Lung microvascular endothelial cell (primary cell): ENCODE measurements at regions not wholly inside any gene's neighbourhood (a gene's known extent, or its start where the extent isn't known, plus 50 kb on each side); places are given as distances from the start of the nearest gene placed in this dataset.
A peak's percentile ranks its signal among the peaks of the same experiment; 100 is the strongest.

Experiments
- DNase-seq, 2 donors: peaks; one replicate each; pipeline versions ENCODE4 v3.0.0 to v3.0.0-alpha.2; 2010; ENCODE audit warnings: low read depth in 2 of 2

DNA sequence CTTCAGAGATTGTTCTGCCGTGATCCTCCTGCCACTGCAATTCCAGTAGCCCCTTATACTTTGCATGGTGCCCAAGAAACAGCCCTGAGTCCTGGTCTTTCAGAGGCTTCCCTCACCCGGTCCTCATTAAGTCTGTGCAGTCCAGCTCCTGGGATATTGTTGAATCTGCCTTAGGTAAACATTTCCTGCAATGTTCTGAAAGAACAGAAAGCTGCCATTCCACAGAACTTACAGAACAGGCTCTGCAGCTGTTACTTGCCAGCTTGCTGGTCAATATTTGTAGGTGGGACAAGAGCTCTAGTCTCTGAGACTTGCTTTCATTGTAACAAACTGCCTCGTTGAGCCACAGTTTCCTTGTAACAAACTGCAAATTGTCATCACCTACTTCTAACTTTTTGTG is 115.0 kb upstream of the KIF5B start:
- no peak for DNase-seq

DNA sequence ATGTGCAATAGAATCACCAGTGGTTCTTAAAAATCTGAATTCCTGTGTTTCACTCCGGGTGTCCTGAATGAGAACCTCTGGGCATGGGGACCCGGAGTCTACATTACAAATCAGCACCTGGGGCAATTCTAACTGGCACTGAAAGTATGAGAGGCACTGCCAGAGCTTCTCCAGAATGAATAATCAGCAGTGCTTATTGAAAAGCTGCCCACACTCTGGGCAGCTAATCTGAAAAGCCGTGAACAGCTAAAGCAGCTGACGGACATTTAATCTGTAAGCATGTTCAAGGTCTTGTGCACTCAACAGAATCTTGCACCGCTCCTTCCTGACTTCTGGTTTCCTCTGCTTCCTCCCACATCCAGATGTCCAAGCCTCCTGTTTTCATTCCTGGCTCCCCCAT is 113.3 kb upstream of the KIF5B start:
- peak in 1 of 2 donors; percentile 17 for DNase-seq

DNA sequence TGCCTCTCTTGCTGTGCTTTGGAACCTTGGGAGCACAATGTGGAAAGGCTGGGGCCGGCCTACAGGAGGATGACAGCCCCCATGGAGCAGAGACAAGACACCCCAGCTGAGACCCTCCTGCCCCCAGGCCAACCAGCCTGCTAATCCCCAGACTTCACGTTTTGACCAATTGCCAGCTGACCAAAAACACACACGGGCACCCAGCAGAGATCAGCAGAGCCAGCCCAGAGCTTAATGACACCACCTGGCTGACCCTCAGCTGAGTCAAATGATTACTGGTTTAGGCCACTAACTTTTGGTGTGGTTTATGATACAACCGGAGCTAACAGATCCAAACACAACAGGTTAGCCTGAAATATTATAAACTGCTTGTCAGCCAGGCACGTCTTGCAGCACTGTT is 111.2 kb upstream of the KIF5B start:
- DNase-seq: no peak

DNA sequence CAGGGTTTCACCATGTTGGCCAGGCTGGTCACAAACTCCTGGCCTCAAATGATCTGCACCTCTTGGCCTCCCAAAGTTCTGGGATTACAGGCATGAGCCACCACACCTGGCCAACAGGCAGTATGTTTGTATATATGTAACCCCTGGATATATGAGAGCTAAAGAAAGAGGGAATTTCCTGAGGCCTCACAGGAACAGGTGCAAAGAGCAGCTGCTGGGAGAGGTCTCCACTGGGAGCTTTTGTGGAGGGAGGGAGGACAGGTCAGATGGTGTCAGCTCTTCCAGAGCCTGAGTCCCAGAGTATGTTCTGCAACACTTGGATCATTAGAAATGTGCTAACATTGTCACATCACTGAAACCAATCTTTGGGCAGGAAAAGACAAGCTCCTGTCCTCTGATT is 110.1 kb upstream of the KIF5B start:
- DNase-seq: no peak

DNA sequence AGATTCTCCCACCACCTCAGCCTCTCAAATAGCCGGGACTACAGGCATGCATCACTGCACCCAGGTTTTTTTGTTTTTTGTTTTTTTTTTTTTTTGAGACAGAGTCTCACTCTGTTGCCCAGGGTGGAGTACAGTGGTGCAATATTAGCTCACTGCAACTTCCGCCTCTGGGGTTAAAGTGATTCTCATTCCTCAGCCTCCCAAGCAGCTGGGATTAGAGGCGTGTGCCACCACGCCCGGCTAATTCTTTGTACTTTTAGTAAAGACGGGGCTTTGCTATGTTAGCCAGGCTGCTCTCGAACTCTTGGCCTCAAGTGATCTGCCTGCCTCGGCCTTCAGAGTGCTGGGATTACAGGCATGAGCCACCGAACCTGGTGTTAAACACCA is 107.5 kb upstream of the KIF5B start:
- DNase-seq: no peak

DNA sequence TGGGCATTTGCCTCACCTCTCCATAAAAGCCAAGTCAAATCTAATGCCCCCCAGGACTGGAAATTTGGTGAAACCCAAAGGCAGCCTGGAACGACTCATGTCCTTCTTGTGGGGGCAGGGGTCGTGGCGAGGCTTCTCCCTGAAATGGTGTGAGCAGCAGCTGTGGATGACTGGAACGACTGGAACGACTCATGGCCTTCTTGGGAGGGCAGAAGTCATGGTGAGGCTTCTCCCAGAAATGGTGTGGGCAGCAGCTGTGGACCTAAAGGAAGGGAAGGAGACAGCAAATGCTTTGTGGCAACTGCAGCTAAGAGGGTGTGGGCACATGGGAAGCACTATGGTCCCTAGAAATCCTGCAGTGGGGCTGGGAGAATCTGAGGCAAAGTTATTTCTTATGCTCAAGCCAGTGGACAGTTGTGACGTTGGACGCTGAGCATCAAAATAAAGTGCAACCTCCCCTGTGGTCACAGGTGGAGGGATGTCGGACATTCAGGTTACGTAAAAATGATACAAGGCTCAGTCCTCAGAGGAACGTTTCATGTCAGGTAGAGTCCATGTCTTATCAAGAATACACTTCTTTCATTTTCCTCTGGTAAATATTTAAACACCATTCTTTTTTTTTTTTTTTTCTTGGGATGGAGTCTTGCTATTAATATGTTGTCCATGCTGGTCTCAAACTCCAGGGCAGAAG is 107.0 kb upstream of the KIF5B start:
- no peak for DNase-seq

DNA sequence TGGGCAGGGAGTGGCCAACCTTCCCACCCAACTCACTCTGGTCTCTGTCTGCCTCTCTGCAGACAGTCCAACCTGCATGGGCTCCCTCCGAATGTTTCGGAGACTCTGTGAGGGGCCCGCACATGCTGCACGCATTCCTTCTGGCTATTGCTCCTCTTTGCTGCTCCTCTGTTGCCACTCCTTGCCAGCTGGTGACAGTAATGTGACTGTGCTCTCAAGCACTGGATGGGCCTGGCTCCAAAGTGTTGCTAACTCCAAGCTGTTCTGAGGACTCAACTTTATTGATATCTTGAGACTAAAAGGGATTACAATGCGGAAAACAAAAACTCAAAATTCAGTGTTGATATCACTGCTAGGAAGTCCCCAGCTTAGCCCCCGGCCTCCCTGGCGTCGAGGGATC is 105.4 kb upstream of the KIF5B start:
- DNase-seq: no peak

DNA sequence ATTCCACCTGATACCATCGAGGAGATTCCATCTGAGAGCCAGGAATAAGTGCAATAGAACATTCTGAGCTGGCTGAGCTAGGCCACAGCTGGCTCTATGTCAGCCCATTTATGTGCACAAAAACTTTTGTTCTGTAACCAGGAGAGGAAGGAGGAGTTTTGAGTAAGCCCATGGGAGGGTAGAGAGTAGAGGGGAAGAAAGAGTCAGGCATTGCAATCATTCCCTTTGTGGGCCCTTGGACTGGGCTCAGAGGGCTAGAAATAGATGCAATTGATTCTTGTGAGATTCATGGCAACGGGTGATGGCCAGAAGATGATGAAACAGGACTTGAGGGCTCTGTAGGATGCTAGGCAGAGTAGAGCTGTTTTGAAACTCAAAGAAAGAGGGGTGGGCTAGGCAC is 104.6 kb upstream of the KIF5B start:
- no peak for DNase-seq

DNA sequence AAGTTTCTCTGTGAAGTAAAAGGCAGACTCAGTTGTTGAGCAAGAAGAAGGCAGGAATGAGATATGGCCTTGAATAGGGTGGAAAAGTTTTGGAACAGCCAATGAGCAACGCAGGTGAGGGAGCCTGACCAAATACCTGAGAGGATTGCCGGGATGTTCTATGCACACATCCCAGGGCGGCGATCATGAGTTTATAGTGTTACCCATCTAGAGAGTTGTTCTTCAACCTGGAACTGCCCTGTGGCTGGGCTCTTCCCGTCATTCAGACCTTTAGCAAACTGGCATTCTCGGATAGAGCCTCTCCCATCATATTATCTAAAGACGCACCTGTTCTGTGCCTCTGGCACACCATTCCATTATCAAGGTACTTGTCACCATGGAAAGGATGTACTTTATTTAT is 103.0 kb upstream of the KIF5B start:
- no peak for DNase-seq

DNA sequence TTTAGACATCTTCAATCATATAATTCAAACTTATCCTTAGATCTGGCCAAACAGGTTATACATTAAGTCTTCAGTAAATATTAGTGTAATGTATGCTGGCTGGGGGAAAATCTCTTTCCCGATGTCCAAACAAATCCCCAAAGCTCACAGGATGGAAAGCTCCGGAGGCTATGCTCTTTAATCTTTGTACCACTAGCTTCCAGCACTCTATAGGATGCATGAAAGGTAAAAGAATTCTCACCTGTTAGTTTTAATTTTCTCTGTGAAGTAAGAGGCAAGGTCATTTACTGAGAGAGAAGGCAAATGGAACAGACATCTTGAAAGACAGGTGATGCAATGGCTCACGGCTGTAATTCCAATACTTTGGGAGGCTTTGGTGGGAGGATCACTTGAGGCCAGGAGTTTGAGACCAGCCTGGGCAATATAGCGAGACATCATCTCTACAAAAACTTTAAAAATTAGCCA is 99.8 kb upstream of the KIF5B start:
- no peak for DNase-seq

DNA sequence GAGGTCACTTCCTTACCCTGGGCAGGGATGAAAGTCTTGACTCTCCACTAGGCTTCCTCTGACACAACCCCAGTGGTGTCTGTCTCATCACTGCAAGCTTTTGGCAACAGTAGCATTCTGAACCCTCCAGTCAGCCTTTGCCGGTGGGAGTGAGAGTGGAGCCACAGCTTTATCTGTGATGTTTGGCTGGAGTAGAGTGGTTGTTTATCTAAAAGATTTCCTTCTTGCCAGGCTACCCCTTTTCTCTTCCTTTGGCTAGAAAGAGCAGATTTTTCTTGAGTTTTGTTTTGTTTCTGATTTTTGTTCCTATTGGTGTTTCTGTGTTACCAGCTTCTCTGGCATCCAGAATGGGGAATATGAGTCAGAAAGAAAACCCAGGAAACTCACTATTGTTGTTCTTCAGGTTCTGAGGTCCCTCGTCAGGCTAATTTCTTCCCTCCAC is 98.9 kb upstream of the KIF5B start:
- DNase-seq: peak; percentile 34 to 55

DNA sequence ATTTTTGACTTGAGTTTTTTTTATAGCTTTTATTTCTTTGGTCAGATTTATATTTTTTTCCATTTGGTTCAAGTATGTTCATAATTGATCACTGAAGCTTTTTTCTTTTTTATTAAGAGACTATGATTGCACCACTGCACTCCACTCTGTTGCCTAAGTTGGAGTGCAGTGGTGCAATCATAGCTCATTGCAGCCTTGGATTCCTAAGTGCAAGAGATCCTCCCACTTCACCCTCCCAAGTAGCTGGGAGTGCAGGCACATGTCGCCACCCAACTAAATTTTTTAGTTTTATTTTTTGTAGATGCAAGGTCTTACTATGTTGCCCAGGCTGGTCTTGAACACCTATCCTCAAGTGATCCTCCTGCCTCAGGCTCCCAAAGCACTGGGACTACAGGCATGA is 97.7 kb upstream of the KIF5B start:
- no peak for DNase-seq

DNA sequence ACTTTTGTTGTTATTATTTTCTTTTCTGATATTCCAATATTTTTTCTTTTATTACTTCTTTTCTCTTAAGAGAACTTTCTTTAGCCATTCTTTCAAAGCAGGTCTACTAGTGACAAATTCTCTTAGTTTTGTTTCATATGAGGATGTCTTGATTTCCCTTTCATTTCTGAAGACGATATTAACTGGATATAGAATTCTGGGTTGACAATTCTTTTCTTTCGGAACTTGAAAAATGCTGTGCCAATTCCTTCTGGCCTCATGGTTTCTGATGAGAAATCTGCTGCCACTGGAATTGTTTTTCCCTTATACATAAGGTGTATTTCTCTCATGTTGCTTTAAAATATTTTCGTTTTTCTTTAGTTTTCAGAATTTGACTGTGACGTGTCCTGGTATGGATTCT is 97.0 kb upstream of the KIF5B start:
- no peak for DNase-seq

DNA sequence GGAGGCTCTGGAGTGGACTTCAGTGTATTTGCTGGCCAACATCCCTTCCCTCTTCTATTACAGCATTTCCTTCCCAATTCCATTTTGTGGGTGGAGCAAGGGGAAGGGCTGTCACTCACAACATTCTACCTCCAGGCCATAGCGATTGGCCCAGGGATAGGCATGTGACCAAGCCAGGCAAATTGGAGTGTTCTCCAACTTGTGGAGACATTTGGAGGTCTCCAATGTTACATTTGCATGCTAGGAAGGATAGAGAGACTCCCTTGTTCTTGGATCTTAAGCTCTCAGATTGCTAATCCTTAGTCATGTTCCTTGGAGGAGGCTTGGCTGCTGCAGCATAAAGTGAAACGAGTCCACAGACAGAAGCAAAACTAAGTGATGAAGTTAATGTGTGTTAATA is 95.6 kb upstream of the KIF5B start:
- DNase-seq: no peak

DNA sequence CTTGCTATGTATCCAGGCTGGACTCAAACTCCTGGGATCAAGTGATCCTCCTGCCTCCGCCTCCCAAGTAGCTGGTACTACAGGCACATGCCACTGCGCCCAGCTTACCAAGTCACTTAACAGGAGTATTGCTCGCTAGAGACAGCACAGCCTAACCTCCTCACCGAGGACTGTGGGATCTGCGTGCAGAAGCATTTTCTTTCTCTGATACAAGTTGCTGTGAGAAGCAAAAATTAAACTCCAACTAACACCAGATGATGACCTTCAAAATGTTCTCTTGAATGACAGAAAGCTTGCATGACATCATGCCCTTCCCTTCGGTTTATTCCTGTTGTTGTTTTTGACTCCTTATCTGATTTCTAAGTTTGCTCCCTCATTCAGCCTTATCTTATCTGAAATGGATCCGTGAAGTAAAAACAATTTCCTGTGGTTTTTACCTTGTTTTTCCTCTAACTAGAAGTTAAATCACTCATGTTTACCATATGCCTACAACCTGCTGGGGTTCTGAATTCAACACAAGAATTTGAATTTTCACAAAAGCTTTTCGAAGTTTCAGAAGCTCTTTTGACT is 94.4 kb upstream of the KIF5B start:
- no peak for DNase-seq

DNA sequence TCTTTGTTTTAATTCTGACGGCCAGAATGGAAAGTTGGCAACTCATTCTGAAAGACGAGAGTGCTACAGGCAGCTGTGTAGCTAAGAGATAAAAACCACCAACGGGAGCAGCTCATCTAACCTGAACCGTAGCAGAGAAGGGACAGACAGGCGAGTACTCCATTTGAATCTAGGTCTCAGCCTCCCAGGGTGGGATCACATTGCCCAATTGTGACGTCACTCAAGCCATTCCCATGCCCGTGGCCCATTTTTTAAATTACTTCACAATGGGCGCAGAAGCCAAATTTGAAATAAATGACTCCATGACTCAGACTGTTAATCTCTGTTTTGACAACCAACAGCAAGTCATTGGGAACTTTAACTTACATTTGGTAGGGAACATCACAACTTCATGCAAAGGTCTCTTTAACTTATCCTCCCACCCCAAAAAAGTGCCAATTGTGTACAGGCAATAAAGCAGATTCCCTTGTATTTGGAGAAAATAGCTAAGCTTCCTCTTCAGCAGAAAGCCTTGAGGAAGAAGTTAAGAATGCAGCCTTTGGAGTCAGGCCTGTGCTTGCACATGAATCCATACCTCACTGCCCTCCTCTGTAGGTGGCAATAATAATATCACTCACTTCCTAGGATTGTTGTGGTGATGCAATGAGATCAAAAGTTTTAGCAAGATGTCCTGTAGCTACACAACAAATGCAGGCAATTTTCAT is 93.2 kb upstream of the KIF5B start:
- DNase-seq: peak; percentile 60 to 86

DNA sequence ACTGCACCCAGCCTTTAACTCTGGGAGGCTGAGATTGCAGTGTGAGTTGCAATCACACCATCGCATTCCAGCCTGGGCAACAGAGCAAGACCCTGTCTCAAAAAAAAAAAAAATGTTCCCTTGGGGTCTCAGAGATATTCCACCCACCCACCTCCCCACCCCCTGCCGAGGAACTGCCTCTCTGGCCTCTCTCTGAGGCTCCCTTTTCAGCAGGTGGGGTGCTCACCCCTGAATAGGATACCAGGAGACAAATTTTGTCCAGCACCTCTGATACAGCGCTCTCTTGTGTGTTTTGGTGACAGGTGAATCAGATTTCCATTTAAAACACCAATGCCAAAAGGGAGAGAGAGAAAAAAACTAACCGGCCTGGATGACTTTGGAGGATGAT is 92.6 kb upstream of the KIF5B start:
- no peak for DNase-seq

DNA sequence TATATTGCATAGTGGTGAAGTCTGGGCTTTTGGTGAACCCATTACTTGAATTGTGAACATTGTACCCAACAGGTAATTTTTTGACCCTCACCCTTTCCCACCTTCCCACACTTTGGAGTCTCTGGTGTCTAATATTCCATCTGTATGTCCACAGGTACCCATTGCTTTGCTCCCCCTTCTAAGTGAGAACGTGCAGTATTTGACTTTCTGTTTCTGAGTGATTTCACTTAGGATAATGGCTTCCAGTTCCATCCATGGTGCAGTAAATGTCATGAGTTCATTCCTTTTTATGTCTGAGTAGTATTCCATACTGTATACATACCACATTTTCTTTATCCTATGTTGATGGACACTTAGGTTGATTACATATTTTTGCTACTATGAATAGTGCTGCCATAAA is 91.5 kb upstream of the KIF5B start:
- DNase-seq: no peak

DNA sequence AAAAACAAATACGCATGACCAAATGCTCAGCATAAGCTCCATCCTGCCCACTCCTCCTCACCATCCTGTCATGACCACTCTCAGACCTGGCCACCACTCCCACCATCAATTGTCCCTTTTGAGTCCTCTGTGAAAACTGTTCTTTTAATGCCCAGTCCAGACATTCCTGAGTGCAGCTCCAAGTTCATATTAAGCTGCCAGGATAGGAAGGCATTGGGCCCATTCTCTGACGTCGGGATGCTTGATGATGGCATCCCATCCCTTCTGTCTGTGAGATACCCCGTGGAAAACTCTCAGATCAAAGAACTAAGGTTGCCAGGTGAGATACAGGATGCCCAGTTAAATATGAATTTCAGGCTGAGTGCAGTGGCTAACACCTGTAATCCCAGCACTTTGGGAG is 89.9 kb upstream of the KIF5B start:
- DNase-seq: no peak

DNA sequence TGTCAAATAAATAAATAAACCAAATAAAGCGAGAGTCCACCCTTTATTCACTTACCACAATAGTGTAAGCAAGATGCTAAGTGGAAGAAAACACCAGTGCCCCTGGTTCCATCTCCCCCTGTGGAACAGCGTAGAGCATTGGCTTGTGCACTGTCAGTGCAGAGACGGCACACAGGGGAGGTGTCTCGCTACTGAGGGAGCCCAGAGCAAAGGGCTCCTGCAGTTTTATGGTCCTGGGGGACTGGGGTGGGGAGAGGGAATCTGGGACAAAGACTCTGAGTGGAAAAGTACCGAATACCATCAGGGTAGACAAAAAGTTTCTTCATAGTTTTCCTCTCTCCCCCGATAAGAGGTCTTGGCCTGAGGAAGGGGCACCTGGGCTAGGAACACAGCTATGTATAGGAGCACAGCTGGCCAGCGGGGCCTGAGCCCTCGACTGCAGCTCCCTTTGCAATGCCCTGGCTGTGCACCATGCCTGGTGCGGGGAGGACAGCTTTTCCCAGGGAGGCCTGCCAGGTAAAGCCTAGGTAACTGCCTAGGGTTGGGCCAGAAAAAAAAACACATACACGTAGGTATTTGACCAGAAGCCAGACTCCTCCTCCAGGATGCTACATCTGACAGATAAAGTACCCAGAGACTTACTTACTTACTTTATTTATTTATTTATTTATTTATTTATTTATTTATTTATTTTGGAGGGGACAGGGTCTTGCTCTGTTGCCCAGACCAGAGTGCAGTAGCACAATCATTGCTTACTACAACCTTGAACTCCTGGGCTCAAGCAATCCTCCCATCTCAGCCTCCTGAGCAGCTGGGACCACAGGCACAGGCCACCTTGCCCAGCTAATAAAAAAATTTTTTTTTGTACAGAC is 88.8 kb upstream of the KIF5B start:
- DNase-seq: no peak

DNA sequence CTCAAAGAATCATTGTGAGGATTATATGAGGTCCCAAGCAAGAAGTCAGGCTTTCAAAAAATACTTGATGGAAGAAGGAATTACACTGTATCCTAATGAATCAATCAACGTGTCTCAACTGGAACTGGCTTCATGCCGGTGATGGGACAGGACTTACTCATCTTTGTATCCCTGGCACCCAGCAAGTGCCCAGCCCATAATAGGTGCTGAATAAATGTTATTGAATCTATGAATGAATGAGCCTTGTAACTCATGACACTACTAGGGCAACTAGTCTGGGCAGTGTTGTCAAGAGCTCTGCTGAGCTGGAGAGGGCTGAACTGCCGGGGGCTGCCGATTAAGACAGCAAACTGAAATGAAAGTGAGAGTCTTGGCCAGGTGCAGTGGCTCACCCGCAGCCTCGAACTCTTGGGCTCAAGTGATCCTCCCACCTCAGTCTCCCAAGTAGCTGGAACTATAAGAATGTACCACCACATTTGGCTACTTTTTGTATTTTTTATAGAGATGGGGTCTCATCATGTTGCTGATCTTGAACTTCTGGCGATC is 87.2 kb upstream of the KIF5B start:
- no peak for DNase-seq

DNA sequence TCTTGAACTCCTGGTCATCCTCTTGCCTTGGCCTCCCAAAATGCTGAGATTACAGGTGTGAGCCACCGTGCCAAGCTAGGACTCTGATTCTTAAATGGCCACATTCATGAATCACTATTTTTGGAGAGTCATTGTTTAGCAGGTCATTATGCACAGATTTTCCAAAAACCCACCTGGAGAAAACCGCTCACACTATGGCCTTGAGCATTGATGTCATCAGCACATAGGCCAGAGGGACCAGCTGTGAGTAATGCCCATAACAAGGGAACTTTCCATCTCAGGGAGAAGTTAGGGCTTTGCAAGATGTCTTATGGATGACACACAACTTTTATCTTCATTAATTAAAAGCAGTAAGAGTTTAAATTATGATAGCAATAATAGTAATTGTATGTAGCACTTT is 86.4 kb upstream of the KIF5B start:
- no peak for DNase-seq
